ENCODE measurements at regions not wholly inside any gene's neighbourhood (a gene's known extent, or its start where the extent isn't known, plus 50 kb on each side); places are given as distances from the start of the nearest gene placed in this dataset.

DNA sequence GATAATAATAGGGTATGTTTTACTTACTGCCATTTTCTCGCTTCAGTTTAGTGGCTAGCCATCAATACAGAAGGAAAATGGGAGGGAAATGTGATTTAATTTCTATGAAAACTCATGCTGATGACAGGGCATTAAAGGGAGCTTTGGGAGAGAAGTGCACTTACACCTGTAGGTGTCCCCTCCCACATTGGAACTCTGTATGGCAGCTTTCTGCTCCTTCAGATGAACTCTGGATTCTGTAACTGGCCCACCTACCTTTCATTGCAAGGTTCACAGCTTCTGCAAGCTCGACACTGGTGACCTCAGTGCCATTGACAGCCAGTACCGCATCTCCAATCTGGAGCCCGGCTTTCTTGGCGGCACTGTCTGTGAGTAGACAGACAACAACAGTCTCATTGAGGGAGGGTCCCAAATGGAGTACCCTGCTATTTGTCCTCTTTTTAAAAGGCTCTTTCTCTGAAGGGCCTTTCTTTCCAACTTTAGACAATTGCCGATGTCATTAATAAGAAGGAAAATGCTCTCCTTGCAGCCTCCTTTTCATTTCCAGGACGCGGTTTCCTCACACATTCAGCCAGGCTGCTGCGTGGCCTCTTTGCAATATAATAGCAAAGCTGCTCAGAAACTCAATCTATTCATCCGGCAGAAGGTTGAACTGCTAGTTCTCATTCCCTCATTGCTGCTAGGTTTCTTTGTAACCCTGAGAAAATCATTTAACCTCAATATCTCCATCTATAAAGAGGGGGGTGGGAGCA is 63.6 kb downstream of the NUDT12 start:
- TF ChIP-seq, protein P1, sequence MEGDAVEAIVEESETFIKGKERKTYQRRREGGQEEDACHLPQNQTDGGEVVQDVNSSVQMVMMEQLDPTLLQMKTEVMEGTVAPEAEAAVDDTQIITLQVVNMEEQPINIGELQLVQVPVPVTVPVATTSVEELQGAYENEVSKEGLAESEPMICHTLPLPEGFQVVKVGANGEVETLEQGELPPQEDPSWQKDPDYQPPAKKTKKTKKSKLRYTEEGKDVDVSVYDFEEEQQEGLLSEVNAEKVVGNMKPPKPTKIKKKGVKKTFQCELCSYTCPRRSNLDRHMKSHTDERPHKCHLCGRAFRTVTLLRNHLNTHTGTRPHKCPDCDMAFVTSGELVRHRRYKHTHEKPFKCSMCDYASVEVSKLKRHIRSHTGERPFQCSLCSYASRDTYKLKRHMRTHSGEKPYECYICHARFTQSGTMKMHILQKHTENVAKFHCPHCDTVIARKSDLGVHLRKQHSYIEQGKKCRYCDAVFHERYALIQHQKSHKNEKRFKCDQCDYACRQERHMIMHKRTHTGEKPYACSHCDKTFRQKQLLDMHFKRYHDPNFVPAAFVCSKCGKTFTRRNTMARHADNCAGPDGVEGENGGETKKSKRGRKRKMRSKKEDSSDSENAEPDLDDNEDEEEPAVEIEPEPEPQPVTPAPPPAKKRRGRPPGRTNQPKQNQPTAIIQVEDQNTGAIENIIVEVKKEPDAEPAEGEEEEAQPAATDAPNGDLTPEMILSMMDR (IDR thresholded peaks at IDR 0.05; ENCODE audit: low read depth, low read length) = no peak
- no peak for DNase-seq (ENCODE audit: extremely low read depth, low read depth)

GRCh38 chr5:103498211-103498610 is 64.4 kb downstream of the NUDT12 start:
- TF ChIP-seq, protein P1 (IDR thresholded peaks at IDR 0.05; ENCODE audit: low read depth, low read length) = no peak
- no peak for DNase-seq (ENCODE audit: extremely low read depth, low read depth)

DNA sequence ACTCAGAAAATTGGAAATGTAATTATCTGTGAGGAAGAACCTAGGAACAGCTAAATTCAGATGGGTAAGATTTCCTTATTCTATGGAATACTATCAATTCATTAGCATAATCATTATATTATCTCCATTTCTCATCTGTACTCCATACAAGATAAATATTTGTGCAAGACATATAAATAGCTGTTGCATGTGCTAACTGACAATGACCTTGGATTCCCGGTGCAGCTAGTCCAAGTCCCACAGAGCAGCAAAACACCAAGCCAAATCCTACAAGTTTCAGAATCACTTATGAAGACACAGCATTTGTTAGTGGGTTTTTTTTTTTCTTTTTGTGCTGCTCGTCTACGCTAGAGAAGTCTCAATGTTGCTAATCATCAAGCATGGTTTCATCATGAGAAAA is 64.8 kb downstream of the NUDT12 start:
- no peak for DNase-seq (ENCODE audit: extremely low read depth, low read depth)

DNA sequence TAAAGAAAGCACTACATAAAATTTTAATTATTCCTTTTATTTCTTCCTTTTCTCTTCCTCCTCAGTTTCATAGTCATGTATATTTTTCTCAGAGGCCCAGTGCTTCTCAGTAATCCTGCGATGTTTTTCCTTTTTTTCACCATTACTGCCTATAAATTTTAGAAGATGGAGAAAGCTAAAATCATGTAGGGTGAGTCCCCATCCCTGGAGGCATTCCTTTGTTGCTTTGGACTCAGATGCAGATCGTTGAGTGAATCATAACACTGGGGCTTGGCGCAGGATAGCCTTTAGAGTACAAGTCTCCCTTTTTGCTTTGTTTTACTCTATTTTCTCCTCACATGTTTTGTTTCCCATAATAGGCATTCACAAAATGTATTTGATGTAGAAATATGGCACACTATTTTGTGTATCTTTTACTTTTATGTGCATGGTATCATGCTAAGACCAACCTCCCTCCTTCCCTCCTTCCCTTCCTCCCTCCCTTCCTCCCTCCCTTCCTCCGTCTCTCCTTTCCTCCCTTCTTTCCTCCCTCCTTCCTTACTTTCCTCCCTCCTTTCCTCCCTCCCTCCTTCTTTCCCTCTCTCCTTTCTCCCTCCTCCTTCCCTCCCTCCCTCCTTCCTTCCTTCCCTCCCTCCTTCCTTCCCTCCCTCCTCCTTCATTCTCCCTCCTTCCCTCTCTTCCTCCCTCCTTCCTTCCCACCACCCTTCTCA is 72.4 kb downstream of the NUDT12 start:
- TF ChIP-seq, protein P1 (IDR thresholded peaks at IDR 0.05; ENCODE audit: low read depth, low read length) = no peak
- DNase-seq (ENCODE audit: extremely low read depth, low read depth) = no peak

More for the DNA sequence above, 64.8 kb downstream of the NUDT12 start:
- TF ChIP-seq, protein P1 (IDR thresholded peaks at IDR 0.05; ENCODE audit: low read depth, low read length) = no peak

DNA sequence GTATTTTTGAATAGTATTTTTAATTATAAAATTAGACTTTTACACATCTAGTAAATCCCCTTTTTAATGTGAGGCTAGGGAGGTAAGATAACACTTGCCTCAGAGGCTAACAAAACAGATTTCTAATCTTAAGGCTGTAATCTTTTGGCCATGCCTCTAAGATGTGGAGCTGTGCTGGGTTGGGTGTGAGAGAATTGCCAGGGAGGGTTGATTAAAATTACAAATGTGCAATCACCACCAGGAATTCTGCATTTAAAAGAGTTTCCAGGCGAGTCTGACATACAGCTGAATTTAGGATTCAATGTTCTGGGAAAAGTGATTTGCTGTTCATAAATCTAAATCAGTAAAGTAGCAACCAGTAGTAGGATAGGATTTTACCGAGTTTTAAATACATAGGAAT is 73.3 kb downstream of the NUDT12 start:
- TF ChIP-seq, protein P1 (IDR thresholded peaks at IDR 0.05; ENCODE audit: low read depth, low read length) = no peak
- DNase-seq (ENCODE audit: extremely low read depth, low read depth) = no peak

- DNase-seq (ENCODE audit: extremely low read depth, low read depth) = no peak
- TF ChIP-seq, protein P1 (IDR thresholded peaks at IDR 0.05; ENCODE audit: low read depth, low read length) = no peak
Observed at GRCh38 chr5:103487822-103488493, 74.6 kb downstream of the NUDT12 start.

- no peak for DNase-seq (ENCODE audit: extremely low read depth, low read depth)
- TF ChIP-seq, protein P1 (IDR thresholded peaks at IDR 0.05; ENCODE audit: low read depth, low read length) = no peak
Observed at GRCh38 chr5:103487218-103487617, 75.4 kb downstream of the NUDT12 start.
